Small intestine (tissue), 7 donors: ENCODE measurements at regions not wholly inside any gene's neighbourhood (a gene's known extent, or its start where the extent isn't known, plus 50 kb on each side); places are given as distances from the start of the nearest gene placed in this dataset.
A peak's percentile ranks its signal among the peaks of the same experiment; 100 is the strongest.

ENCODE experiments used
- DNase-seq, 2 donors: peaks; one replicate each; pipeline versions ENCODE4 v3.0.0 to v3.0.0-alpha.2; 2013
- FAIRE-seq: peaks from 2 replicates; lab custom pipeline; 2012; peaks lifted over from hg19 to GRCh38; lab: Jason Lieb, UNC
- H3K27ac ChIP-seq, 3 donors: one replicate each; pipeline ENCODE4 v1.5.1; 2013; ENCODE audit warnings: low read length in 2 of 3, mild to moderate bottlenecking in 2 of 3, control low read depth in 1 of 3, inconsistent platforms in 1 of 3, low read depth in 1 of 3, moderate library complexity in 1 of 3
- H3K27me3 ChIP-seq, 3 donors: one replicate each; pipeline ENCODE4 v1.6.1; 2013; ENCODE audit warnings: low read length in 3 of 3, inconsistent platforms in 1 of 3; ENCODE audit not compliant: control insufficient read depth in 3 of 3, insufficient read depth in 3 of 3
- H3K36me3 ChIP-seq, 3 donors: one replicate each; pipeline ENCODE4 v1.6.1; 2013; ENCODE audit warnings: low read length in 3 of 3, inconsistent platforms in 1 of 3, low read depth in 1 of 3, mild to moderate bottlenecking in 1 of 3, moderate library complexity in 1 of 3; ENCODE audit not compliant: control insufficient read depth in 3 of 3, insufficient read depth in 2 of 3
- H3K4me1 ChIP-seq, 3 donors: one replicate each; pipeline ENCODE4 v1.6.1; 2013; ENCODE audit warnings: low read length in 2 of 3, inconsistent platforms in 1 of 3, low read depth in 1 of 3, mild to moderate bottlenecking in 1 of 3, moderate library complexity in 1 of 3; ENCODE audit not compliant: control insufficient read depth in 3 of 3, insufficient read depth in 2 of 3
- H3K4me3 ChIP-seq, 3 donors: one replicate each; pipeline ENCODE4 v1.5.1; 2013; ENCODE audit warnings: low read length in 3 of 3, control low read depth in 1 of 3, inconsistent platforms in 1 of 3, low read depth in 1 of 3, mild to moderate bottlenecking in 1 of 3, moderate library complexity in 1 of 3
- H3K9me3 ChIP-seq, 2 donors: one replicate each; pipeline ENCODE4 v1.6.1; 2013; ENCODE audit warnings: low read depth in 1 of 2, low read length in 1 of 2; ENCODE audit not compliant: control insufficient read depth in 2 of 2, insufficient read depth in 1 of 2
- WGBS, 3 donors: extraction: QIAGEN DNeasy Blood & Tissue Kit; methylation state at CpG; one replicate each; pipeline ENCODE4 v1.1.7; 2013; 5-methylcytosine and 5-hydroxymethylcytosine counted together
- donor health status: healthy with polysubstance abuse.
- donor health status: control.
- donor health status: control.
- donor health status: Bipolar disorder and iron deficiency.
- donor health status: healthy.

DNA sequence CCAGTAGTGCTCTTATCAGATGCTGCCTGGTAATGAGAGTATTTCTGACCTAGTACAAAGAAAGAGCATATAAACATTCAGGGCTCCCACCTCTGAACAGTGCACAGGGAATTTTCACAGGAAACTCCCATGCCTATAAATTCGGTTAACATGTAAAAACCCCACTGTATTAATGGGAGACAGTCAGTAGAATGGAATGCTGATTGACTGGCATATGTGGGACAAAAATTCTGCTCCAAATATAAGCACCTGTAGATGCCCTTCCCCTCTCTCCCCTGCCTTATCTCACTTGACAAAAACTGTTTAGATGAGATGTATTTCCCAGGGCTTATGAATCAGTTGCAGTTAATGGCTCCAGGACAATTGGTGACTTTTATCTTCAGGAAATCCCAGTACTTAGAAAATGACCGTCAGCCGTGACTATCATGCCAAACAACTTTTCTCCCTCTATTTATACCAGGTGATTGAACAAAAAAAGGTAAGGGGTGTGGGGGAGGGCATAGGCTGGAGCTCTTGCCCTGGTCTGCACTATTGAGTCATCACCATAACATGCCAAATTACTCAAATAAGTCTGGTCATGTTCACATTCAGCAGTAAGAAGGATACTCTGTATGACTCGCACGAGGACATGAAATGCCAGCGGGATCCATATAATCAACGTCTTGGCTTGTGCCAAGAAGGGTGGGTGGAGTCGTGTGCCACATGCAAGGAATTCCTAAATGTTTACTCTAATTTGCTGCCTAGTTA lies 176.4 kb upstream of the BMP2 start:
- WGBS, 3 donors, result 27 to 65% (median 49%) methylated on average over 8 of the region's 8 CpGs
- no peaks in the 10 kb centered on the region for H3K4me1 ChIP-seq
- FAIRE-seq (no peak), DNase-seq (no peak)
- H3K27ac ChIP-seq, result no peak overlapping the region
- H3K27me3 ChIP-seq, result no peaks in the 10 kb centered on the region
- no peaks in the 10 kb centered on the region for H3K36me3 ChIP-seq
- no peak overlapping the region for H3K4me3 ChIP-seq
- no peaks in the 10 kb centered on the region for H3K9me3 ChIP-seq

DNA sequence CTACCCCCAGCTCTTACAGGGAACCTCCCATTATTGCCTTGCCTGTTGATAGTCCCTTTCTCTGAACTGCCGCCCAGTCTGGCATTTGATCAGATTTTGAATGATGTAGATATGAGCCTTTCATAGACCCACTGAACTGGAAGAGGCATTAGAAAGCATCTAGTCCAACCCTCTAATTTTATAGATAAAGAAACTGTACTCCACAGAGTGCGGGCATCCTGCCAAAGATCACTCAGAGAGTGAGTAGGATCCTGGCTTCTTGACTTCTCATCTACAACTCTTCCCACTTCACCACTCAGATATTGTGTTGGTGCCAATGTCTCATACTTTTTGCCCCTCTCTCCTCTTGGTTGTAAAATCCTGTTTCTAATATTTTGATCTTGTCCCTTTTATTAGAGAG lies 179.2 kb upstream of the BMP2 start:
- FAIRE-seq (no peak), DNase-seq (peak in 1 of 2 donors; percentile 14)
- Histone ChIP-seq H3K36me3 (no peaks in the 10 kb centered on the region), H3K4me1 (no peaks in the 10 kb centered on the region), H3K27ac (no peak overlapping the region), H3K27me3 (no peaks in the 10 kb centered on the region), H3K4me3 (no peak overlapping the region), H3K9me3 (no peaks in the 10 kb centered on the region)
- 14 to 62% (median 45%) methylated on average over 2 of the region's 2 CpGs for WGBS, 3 donors

DNA sequence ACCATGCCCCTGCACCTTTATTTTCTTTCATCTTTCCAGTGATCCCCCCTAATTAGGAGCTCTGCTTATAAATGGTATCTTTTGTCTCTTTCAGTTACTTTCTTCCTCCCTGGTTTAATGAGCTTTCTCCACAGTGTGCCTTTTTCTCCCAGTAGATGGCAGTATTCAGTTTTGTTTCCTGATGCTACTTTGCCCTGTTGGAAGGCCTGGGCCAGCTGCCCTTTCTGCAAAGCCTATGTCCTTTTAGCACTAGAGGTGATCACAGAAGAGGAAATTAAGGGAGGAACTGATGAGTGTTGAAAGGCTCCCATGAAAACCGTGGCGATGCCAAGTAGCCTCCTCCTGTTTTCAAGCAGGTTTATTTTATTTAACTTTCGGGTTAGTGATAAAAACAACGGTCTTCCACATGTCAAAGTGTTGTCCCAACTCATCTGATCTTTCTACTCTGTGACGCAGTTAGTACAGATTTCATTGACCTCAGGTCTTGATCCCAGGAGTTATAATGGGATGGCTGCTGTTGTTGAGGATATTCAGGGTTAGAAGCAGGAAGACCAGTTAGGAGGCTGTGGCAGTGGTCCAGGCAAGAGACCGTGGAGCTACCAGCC lies 184.2 kb upstream of the BMP2 start:
- no peak overlapping the region for H3K27ac ChIP-seq
- 69 to 72% (median 71%) methylated on average over 6 of the region's 6 CpGs for WGBS, 3 donors
- FAIRE-seq (no peak), DNase-seq (peak; percentile 74 to 75)
- H3K36me3 ChIP-seq, result no peaks in the 10 kb centered on the region
- H3K9me3 ChIP-seq, result no peaks in the 10 kb centered on the region
- H3K4me1 ChIP-seq, result no peaks in the 10 kb centered on the region
- no peak overlapping the region for H3K4me3 ChIP-seq
- no peaks in the 10 kb centered on the region for H3K27me3 ChIP-seq

DNA sequence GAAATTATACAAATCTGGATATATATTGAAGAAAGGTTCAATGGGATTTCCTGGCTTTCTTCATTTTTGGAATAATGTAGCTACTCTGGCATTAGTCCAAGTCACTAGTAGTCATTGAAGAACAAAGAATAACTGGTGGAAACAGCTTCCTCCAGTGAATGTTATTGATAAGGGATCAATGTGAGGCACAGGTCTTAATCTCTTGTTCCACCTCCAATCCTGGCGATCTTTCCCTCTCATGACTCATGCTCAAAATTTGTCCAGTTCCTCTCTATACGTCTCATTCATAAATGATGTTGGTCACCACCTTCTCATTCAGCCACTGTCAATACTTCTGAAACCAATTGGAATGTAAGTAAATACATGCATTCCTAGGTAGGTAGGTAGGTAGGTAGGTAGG lies 185.0 kb upstream of the BMP2 start:
- H3K9me3 ChIP-seq, result no peaks in the 10 kb centered on the region
- FAIRE-seq, result no peak

DNA sequence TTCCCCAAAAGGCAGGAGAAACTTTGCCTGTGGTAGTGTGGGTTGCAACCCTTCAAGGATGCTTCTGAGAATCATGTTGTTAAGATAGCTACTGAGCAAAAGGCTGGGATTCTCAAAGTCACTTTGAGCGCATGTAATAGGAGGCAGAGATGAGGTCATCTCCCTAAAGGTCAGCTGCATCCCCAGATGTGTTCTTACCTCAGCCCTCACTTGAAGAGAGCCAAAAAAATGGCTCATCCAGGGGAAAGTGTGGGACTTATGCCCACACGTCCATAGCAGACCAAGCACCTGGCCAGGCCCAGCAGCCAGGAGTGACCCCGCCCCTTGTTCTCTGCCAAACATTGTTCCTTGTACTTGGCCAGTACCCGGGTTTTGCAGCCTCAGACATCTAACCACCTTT lies 187.0 kb upstream of the BMP2 start:
- H3K36me3 ChIP-seq, result no peaks in the 10 kb centered on the region
- no peak for FAIRE-seq
- no peak overlapping the region for H3K27ac ChIP-seq
- no peak overlapping the region for H3K4me3 ChIP-seq
- DNase-seq, result no peak
- no peaks in the 10 kb centered on the region for H3K9me3 ChIP-seq
- H3K27me3 ChIP-seq, result no peaks in the 10 kb centered on the region
- H3K4me1 ChIP-seq, result peaks cover 0 to 9% (median 0%) of the 10 kb centered on the region in 3 donors
- WGBS, 3 donors, result 47 to 60% (median 57%) methylated on average over 4 of the region's 4 CpGs

More for the DNA sequence above, 185.0 kb upstream of the BMP2 start:
- 45 to 69% (median 64%) methylated on average over 2 of the region's 2 CpGs for WGBS, 3 donors
- Histone ChIP-seq H3K27ac (no peak overlapping the region), H3K4me3 (no peak overlapping the region), H3K27me3 (no peaks in the 10 kb centered on the region), H3K4me1 (no peaks in the 10 kb centered on the region), H3K36me3 (no peaks in the 10 kb centered on the region)
- DNase-seq, result no peak

DNA sequence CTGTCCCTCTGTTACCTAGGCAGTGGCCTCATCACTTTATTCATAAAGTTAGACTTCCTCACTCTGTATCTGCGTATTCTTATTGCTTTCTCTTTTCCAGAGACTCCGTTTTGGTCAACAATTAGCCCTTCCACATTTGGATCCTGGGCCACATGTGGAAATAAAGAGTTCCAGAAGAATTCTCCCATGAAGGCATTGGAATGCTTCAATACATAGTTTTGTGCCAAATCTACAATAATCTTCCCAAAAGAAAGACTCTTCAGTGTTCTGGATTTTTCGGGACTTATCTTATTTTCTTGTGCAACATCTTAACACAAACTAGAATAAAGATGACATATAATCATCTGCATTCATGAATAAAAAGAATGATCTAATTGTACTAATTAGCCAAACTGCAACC lies 187.7 kb upstream of the BMP2 start:
- H3K27ac ChIP-seq, result no peak overlapping the region
- no peaks in the 10 kb centered on the region for H3K27me3 ChIP-seq
- WGBS, 3 donors, result 83 to 86% (median 84%) methylated on average over 3 of the region's 3 CpGs
- no peaks in the 10 kb centered on the region for H3K9me3 ChIP-seq
- DNase-seq (no peak), FAIRE-seq (no peak)
- H3K4me3 ChIP-seq, result no peak overlapping the region
- H3K4me1 ChIP-seq, result peaks cover 0 to 9% (median 0%) of the 10 kb centered on the region in 3 donors
- no peaks in the 10 kb centered on the region for H3K36me3 ChIP-seq

DNA sequence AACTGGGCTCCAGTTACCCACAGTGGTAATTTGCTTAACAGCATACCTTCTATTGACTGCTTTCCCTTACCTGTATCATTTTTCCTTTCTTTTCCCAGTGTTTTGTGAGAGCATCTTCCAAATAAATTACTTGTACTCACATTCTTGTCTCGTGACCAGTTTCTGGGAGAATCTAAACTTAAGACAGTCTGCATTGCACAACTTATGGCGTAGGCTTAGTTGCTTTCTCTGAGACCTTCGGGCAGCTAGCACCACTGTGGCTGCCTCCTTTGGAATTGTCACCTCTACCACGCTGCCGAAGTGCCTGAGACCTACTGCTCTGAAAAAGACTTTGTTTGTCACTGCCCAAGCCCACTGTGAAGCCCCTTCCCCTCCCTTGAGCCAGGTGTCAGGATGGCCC lies 188.1 kb upstream of the BMP2 start:
- Histone ChIP-seq H3K4me3 (no peak overlapping the region), H3K4me1 (peaks cover 0 to 9% (median 0%) of the 10 kb centered on the region in 3 donors), H3K9me3 (no peaks in the 10 kb centered on the region), H3K27ac (no peak overlapping the region), H3K36me3 (no peaks in the 10 kb centered on the region), H3K27me3 (no peaks in the 10 kb centered on the region)
- FAIRE-seq (no peak), DNase-seq (no peak)
- 82 to 93% (median 89%) methylated on average over 5 of the region's 5 CpGs for WGBS, 3 donors

DNA sequence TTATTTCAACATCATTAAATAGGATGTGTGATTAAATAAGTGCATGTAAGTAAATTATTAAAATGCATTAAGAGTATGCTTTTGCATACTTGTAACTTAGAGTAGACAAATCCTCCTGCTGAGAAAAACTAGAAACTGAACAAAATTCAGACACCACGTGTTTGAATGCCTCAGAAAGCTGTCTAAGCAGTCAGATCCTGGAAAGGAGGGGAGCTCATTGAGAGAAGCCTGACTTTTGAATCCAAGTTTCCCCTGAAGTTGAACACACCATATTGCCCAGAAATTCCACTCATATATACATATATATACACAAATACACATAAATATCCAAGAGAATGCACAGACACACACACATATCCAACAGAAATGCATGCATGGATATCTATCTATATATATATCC lies 190.0 kb upstream of the BMP2 start:
- Histone ChIP-seq H3K27me3 (no peaks in the 10 kb centered on the region), H3K4me1 (peaks cover 0 to 9% (median 0%) of the 10 kb centered on the region in 3 donors), H3K9me3 (no peaks in the 10 kb centered on the region), H3K4me3 (no peak overlapping the region), H3K36me3 (no peaks in the 10 kb centered on the region), H3K27ac (no peak overlapping the region)
- DNase-seq, result no peak
- FAIRE-seq, result no peak
- WGBS, 3 donors, result 62 to 74% (median 67%) methylated on average over 1 of the region's 1 CpG
